PC-3 (cell line): ENCODE measurements at regions not wholly inside any gene's neighbourhood (a gene's known extent, or its start where the extent isn't known, plus 50 kb on each side); places are given as distances from the start of the nearest gene placed in this dataset.

Experiments used
- EZH2phosphoT487 ChIP-seq: fragments of 300-600 bp; sonication (generic); IDR thresholded peaks from 2 replicates; pipeline ENCODE4 v1.6.1; 2018; ENCODE audit warnings: mild to moderate bottlenecking, antibody characterized with exemption, low read length, borderline replicate concordance
- TF ChIP-seq, protein P1 (sequence below): fragments of 300-600 bp; sonication (generic); conservative IDR thresholded peaks from 2 replicates; pipeline ENCODE4 v1.5.1; 2017; ENCODE audit warnings: antibody characterized with exemption, low read depth, mild to moderate bottlenecking, low read length

DNA sequence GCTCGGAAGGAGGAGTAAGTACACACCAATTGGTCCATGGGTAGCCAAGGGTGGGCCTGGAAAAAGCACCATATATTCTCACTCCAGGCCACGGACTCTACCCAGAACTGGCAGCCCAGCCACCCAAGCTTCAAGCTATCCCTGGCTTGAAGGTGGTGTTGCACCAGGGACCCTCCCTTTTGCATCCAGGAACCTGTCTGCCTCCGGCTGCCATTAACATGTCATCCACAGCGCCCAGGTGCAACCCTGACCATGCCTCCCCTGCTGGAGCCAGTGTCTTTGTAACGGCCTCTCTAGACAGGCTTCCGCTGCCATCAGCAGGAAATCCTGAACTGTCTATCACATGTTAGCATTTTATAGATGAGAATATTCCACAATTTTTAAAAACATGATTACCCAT lies 2158.5 kb upstream of the RAG2 start:
- TF ChIP-seq, protein P1, sequence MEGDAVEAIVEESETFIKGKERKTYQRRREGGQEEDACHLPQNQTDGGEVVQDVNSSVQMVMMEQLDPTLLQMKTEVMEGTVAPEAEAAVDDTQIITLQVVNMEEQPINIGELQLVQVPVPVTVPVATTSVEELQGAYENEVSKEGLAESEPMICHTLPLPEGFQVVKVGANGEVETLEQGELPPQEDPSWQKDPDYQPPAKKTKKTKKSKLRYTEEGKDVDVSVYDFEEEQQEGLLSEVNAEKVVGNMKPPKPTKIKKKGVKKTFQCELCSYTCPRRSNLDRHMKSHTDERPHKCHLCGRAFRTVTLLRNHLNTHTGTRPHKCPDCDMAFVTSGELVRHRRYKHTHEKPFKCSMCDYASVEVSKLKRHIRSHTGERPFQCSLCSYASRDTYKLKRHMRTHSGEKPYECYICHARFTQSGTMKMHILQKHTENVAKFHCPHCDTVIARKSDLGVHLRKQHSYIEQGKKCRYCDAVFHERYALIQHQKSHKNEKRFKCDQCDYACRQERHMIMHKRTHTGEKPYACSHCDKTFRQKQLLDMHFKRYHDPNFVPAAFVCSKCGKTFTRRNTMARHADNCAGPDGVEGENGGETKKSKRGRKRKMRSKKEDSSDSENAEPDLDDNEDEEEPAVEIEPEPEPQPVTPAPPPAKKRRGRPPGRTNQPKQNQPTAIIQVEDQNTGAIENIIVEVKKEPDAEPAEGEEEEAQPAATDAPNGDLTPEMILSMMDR: no peak
- TF ChIP-seq EZH2phosphoT487: no peak
